Adrenal gland (tissue), 5 donors: ENCODE measurements at regions not wholly inside any gene's neighbourhood (a gene's known extent, or its start where the extent isn't known, plus 50 kb on each side); places are given as distances from the start of the nearest gene placed in this dataset.

Source experiments
- CTCF ChIP-seq, 6 experiments: fragments of 450-650 bp in 4 of 6; fragments of 200-600 bp in 2 of 6; sonication (generic) in 1 of 6; IDR thresholded peaks; 1 replicate in 5 of 6; 2 replicates in 1 of 6; pipeline versions ENCODE4 v1.5.1 to v1.8.0; 2016 to 2021; ENCODE audit warnings: antibody characterized with exemption in 6 of 6, mild to moderate bottlenecking in 2 of 6, moderate library complexity in 1 of 6
- POLR2A ChIP-seq, 2 donors: fragments of 450-650 bp; IDR thresholded peaks; one replicate each; pipeline ENCODE4 v1.6.1; 2017; ENCODE audit warnings: antibody characterized with exemption in 2 of 2, mild to moderate bottlenecking in 2 of 2, moderate library complexity in 1 of 2
- donor health status: DM: no; HTN: no; CAD: no.

GRCh38 chr6:159398633-159399032, 229.4 kb downstream of the FNDC1 start:
- TF ChIP-seq CTCF (IDR thresholded peaks at IDR 0.05): no peak
- no peak for TF ChIP-seq POLR2A (IDR thresholded peaks at IDR 0.05)
